Mesothelial cell of epicardium (in vitro differentiated cells): ENCODE measurements at regions not wholly inside any gene's neighbourhood (a gene's known extent, or its start where the extent isn't known, plus 50 kb on each side); places are given as distances from the start of the nearest gene placed in this dataset.

Experiments used
- DNase-seq, 2 experiments: peaks; one replicate each; pipeline ENCODE4 v3.0.0; 2021; ENCODE audit warnings: low spot score in 2 of 2; ENCODE audit not compliant: unreplicated experiment in 2 of 2
- H3K27ac Mint-ChIP-seq: 2 replicates; pipeline ENCODE4 v1.8.0; 2021; ENCODE audit warnings: mixed read lengths
- H3K27me3 Mint-ChIP-seq: 2 replicates; pipeline ENCODE4 v1.8.0; 2021; ENCODE audit warnings: low read depth, mixed read lengths
- H3K36me3 Mint-ChIP-seq: 2 replicates; pipeline ENCODE4 v1.8.0; 2021; ENCODE audit warnings: mixed read lengths
- H3K4me1 Mint-ChIP-seq: 2 replicates; pipeline ENCODE4 v1.8.0; 2021; ENCODE audit warnings: mixed read lengths
- H3K4me3 Mint-ChIP-seq: 2 replicates; pipeline ENCODE4 v1.8.0; 2021; ENCODE audit warnings: mild to moderate bottlenecking, moderate library complexity, mixed read lengths
- H3K9me3 Mint-ChIP-seq: 2 replicates; pipeline ENCODE4 v1.8.0; 2021; ENCODE audit warnings: mixed read lengths
- TF ChIP-seq, protein P1 (sequence below): fragments of 200-600 bp; sonication (generic); IDR thresholded peaks from one replicate; pipeline ENCODE4 v1.5.0; 2021; ENCODE audit warnings: antibody characterized with exemption; ENCODE audit not compliant: unreplicated experiment

DNA sequence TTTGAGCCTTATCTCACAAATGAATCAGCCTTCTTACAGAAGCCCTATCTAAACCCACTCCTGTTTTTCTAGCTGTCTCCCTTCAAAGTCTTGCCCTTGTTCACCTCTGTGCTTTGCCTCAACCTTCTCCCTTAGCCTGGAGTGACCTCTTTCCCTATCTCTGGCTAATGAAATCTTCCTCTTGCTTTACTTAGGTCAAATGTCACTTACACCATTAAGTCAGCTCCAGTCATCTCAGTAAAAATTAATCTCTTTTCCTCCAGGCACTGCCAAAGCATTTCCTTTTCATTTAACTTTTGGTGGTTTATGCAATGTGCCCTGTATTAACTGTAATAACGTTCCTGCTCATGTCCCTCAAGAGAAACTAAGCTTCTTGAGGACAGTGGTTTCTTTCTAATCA is 596.5 kb upstream of the MIR17HG start:
- TF ChIP-seq, protein P1, sequence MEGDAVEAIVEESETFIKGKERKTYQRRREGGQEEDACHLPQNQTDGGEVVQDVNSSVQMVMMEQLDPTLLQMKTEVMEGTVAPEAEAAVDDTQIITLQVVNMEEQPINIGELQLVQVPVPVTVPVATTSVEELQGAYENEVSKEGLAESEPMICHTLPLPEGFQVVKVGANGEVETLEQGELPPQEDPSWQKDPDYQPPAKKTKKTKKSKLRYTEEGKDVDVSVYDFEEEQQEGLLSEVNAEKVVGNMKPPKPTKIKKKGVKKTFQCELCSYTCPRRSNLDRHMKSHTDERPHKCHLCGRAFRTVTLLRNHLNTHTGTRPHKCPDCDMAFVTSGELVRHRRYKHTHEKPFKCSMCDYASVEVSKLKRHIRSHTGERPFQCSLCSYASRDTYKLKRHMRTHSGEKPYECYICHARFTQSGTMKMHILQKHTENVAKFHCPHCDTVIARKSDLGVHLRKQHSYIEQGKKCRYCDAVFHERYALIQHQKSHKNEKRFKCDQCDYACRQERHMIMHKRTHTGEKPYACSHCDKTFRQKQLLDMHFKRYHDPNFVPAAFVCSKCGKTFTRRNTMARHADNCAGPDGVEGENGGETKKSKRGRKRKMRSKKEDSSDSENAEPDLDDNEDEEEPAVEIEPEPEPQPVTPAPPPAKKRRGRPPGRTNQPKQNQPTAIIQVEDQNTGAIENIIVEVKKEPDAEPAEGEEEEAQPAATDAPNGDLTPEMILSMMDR = no peak
- H3K27ac Mint-ChIP-seq = no peak overlapping the region
- H3K27me3 Mint-ChIP-seq = no peaks in the 10 kb centered on the region
- peaks cover 4% of the 10 kb centered on the region for H3K9me3 Mint-ChIP-seq
- no peak for DNase-seq
- H3K4me3 Mint-ChIP-seq = no peak overlapping the region
- peaks cover 10% of the 10 kb centered on the region for H3K4me1 Mint-ChIP-seq
- H3K36me3 Mint-ChIP-seq = no peaks in the 10 kb centered on the region

DNA sequence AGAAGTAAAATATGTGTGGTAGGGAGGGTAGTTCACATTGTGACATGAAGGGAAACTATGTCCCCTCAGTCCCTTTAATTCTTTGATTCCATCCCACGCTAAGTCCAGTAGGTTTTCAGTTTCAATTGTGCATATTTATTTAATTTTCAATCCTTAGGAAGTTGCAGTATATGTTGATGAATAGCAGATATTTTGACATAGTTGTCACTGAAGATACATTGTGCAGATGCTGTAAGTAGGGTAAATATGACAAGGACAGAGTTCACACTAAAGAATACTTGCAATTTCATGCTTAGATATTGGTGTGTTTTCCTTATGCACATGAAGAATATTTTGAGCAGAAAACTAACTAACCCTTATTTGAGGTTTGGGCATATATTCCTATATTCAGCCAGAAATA is 595.4 kb upstream of the MIR17HG start:
- Mint-ChIP-seq H3K4me1 (peaks cover 10% of the 10 kb centered on the region), H3K36me3 (no peaks in the 10 kb centered on the region), H3K9me3 (peaks cover 4% of the 10 kb centered on the region), H3K27ac (no peak overlapping the region), H3K4me3 (no peak overlapping the region), H3K27me3 (no peaks in the 10 kb centered on the region)
- no peak for DNase-seq
- TF ChIP-seq, protein P1 = no peak

DNA sequence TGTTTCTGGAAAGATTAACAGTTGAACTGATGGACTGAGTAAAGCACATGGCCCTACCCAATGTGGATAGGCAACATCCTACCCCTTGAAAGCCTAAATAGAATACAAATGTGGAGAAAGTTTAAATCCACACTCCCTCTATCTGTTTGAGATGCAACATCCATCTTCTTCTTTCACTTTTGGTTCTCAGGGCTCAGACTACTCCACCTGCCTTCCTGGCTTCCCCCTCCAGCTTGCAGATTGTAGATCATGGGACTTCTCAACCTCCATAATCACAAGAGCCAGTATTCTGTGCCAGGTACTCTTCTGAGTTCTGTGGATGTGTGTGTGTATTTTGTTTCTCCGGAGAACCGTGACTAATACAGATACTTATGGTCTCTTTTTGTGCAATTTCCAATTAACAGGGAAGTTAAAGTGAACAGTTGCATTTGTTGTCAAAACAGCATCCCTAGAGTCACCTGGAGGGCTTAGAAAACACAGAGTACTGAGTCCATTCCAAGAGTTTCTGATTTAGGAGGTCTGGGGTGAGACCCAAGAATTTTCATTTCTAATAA is 590.3 kb upstream of the MIR17HG start:
- Mint-ChIP-seq H3K27ac (no peak overlapping the region), H3K9me3 (no peaks in the 10 kb centered on the region), H3K27me3 (no peaks in the 10 kb centered on the region), H3K36me3 (no peaks in the 10 kb centered on the region), H3K4me3 (no peak overlapping the region), H3K4me1 (no peaks in the 10 kb centered on the region)
- TF ChIP-seq, protein P1 = no peak
- no peak for DNase-seq

DNA sequence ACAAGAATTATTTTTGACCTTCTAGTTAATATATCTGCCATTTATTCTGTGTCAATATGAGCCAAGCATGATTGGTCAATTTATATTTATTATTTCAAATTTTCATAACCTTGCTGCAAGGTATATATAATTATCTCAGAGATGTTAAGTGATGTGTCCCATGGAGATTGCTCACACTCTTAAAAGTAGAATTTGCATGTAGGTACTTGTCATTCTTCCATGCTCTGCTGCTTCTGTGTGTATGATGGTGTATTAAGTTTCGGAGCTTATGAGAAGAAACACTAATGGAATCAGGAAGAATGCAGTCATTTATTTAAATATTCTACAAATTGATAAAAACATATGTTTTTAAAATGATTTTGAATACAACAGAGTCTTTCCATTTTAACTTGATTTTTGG is 586.8 kb upstream of the MIR17HG start:
- Mint-ChIP-seq H3K27me3 (no peaks in the 10 kb centered on the region), H3K4me1 (peaks cover 5% of the 10 kb centered on the region), H3K4me3 (no peak overlapping the region), H3K36me3 (no peaks in the 10 kb centered on the region), H3K9me3 (no peaks in the 10 kb centered on the region), H3K27ac (no peak overlapping the region)
- DNase-seq = no peak
- TF ChIP-seq, protein P1 = no peak

DNA sequence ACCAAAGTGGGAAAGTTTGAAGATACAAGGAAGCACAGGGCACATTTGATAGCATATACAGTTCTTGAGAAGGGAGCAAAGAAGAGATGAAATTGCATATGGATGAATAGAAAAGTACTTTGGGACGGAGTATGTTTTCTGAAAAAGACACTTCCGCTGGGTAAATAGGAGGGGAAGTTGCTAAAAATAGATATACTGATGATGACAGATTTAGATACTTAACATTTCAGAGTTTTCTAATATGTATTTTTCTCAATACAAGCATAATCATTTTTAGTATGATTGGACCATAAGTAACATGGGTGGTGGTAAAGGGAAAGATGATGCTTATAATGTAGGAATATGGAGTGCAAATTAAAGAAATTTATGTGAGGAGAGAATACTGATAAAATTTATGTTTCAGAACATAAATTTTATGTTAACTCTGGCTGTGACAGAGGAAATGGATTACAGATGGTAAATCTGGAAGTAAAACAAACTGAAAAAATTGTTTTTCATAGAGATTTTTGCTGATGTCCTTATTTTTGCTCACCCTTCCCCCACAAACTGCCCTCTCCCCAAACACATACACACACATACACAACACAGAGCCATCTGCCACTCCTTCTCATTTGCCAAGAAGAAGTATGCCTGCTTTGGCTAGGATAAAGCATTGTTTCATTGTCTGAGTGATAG is 583.9 kb upstream of the MIR17HG start:
- DNase-seq = no peak
- peaks cover 11% of the 10 kb centered on the region for H3K4me1 Mint-ChIP-seq
- H3K36me3 Mint-ChIP-seq = no peaks in the 10 kb centered on the region
- TF ChIP-seq, protein P1 = no peak
- H3K4me3 Mint-ChIP-seq = no peak overlapping the region
- no peak overlapping the region for H3K27ac Mint-ChIP-seq
- no peaks in the 10 kb centered on the region for H3K9me3 Mint-ChIP-seq
- H3K27me3 Mint-ChIP-seq = no peaks in the 10 kb centered on the region
